ENCODE measurements at regions not wholly inside any gene's neighbourhood (a gene's known extent, or its start where the extent isn't known, plus 50 kb on each side); places are given as distances from the start of the nearest gene placed in this dataset.
"Not testable (repeated sequence)": the region's sequence is repeated elsewhere in the genome, so short reads cannot be mapped to it uniquely, and the experiment has no call there.

GRCh38 chrX:4579480-4579879 lies 866.0 kb upstream of the PRKX start:
- no peak overlapping the region for H3K4me3 ChIP-seq (ENCODE audit: low read depth, low read length)
- no peak for TF ChIP-seq CTCF (IDR thresholded peaks at IDR 0.05; ENCODE audit: low read depth, low read length)

GRCh38 chrX:4572691-4573090 lies 859.2 kb upstream of the PRKX start:
- no peak overlapping the region for H3K4me3 ChIP-seq (ENCODE audit: low read depth, low read length)
- TF ChIP-seq CTCF (IDR thresholded peaks at IDR 0.05; ENCODE audit: low read depth, low read length): no peak

GRCh38 chrX:4570151-4570550 lies 856.7 kb upstream of the PRKX start:
- no peak overlapping the region for H3K4me3 ChIP-seq (ENCODE audit: low read depth, low read length)
- no peak for TF ChIP-seq CTCF (IDR thresholded peaks at IDR 0.05; ENCODE audit: low read depth, low read length)

GRCh38 chrX:4560192-4560591 lies 846.7 kb upstream of the PRKX start:
- no peak overlapping the region for H3K4me3 ChIP-seq (ENCODE audit: low read depth, low read length)
- no peak for TF ChIP-seq CTCF (IDR thresholded peaks at IDR 0.05; ENCODE audit: low read depth, low read length)

- no peak overlapping the region for H3K4me3 ChIP-seq (ENCODE audit: low read depth, low read length)
- TF ChIP-seq CTCF (IDR thresholded peaks at IDR 0.05; ENCODE audit: low read depth, low read length): no peak
Observed at GRCh38 chrX:4550018-4550417, 836.6 kb upstream of the PRKX start.

- no peak overlapping the region for H3K4me3 ChIP-seq (ENCODE audit: low read depth, low read length)
- peak; percentile 78 for TF ChIP-seq CTCF (IDR thresholded peaks at IDR 0.05; ENCODE audit: low read depth, low read length)
Observed at GRCh38 chrX:4547213-4547836, 833.9 kb upstream of the PRKX start.

- not testable (repeated sequence) for H3K4me3 ChIP-seq (ENCODE audit: low read depth, low read length)
Observed at GRCh38 chrX:4546178-4546577, 832.7 kb upstream of the PRKX start.

- TF ChIP-seq CTCF (IDR thresholded peaks at IDR 0.05; ENCODE audit: low read depth, low read length): no peak
Observed at GRCh38 chrX:4528247-4528646, 814.8 kb upstream of the PRKX start.

More at GRCh38 chrX:4528247-4528646, 814.8 kb upstream of the PRKX start:
- no peak overlapping the region for H3K4me3 ChIP-seq (ENCODE audit: low read depth, low read length)

Data from WI38 (cell line).